Heart right ventricle (tissue), 16 donors: ENCODE measurements at regions not wholly inside any gene's neighbourhood (a gene's known extent, or its start where the extent isn't known, plus 50 kb on each side); places are given as distances from the start of the nearest gene placed in this dataset.

Experiments used
- ATAC-seq, 8 donors: fragments of 200-7000 bp; cut with Tn5 transposase; one replicate each; pipeline ENCODE4 v1.9.1; 2020; ENCODE audit warnings: mild to moderate bottlenecking in 8 of 8, moderate library complexity in 8 of 8, moderate number of reproducible peaks in 1 of 8
- DNase-seq, 2 donors: peaks; one replicate each; pipeline ENCODE4 v3.0.0-alpha.2; 2020
- H3K27ac ChIP-seq, 10 donors: fragments of 200-600 bp; sonication (generic) in 2 of 10; one replicate each; pipeline versions ENCODE4 v1.5.0 to v1.8.0; 2020 to 2022; ENCODE audit warnings: mild to moderate bottlenecking in 3 of 10
- H3K27me3 ChIP-seq, 7 donors: fragments of 200-600 bp; one replicate each; pipeline ENCODE4 v1.8.0; 2021 to 2022; ENCODE audit warnings: mild to moderate bottlenecking in 2 of 7
- H3K36me3 ChIP-seq, 9 donors: fragments of 200-600 bp; sonication (generic) in 1 of 9; one replicate each; pipeline versions ENCODE4 v1.5.0 to v1.8.0; 2020 to 2022; ENCODE audit warnings: mild to moderate bottlenecking in 2 of 9
- H3K4me1 ChIP-seq, 9 donors: fragments of 200-600 bp; sonication (generic) in 1 of 9; one replicate each; pipeline versions ENCODE4 v1.5.0 to v1.8.0; 2020 to 2022; ENCODE audit warnings: mild to moderate bottlenecking in 4 of 9
- H3K4me3 ChIP-seq, 10 donors: fragments of 200-600 bp; sonication (generic) in 2 of 10; one replicate each; pipeline versions ENCODE4 v1.5.0 to v1.8.0; 2020 to 2022; ENCODE audit warnings: mild to moderate bottlenecking in 7 of 10, moderate library complexity in 2 of 10
- H3K9me3 ChIP-seq, 11 donors: fragments of 200-600 bp in 10 of 11; sonication (generic) in 2 of 11; one replicate each; pipeline versions ENCODE4 v1.5.0 to v1.8.0; 2013 to 2022; ENCODE audit warnings: mild to moderate bottlenecking in 2 of 11, control low read depth in 1 of 11, moderate library complexity in 1 of 11
- CTCF ChIP-seq, 9 donors: fragments of 200-600 bp; sonication (generic) in 2 of 9; IDR thresholded peaks; one replicate each; pipeline versions ENCODE4 v1.5.0 to v1.8.0; 2021 to 2022; ENCODE audit warnings: antibody characterized with exemption in 9 of 9, mild to moderate bottlenecking in 5 of 9, moderate library complexity in 1 of 9
- WGBS, 2 donors: extraction: QIAGEN DNeasy Blood & Tissue Kit; methylation state at CpG; one replicate each; pipeline ENCODE4 v1.1.7; 2013; ENCODE audit warnings: inconsistent platforms in 1 of 2; 5-methylcytosine and 5-hydroxymethylcytosine counted together
- intact Hi-C, 10 donors: fragments of 100-400 bp; cut with DNase I; formaldehyde crosslinking; loops; one replicate each; pipeline versions ENCODE4 v1.11.1 to v1.14.2; 2022
- donor health status: Arrhythmogenic right ventricular cardiomyopathy.
- donor health status: ischemic (EF 13 %, LVEDD 7.1; RV severe dilation, severe dysfunction).
- donor health status: healthy with polysubstance abuse.
- donor health status: DM: no; HTN: yes; CAD: no.
- donor health status: DM: no; HTN: no; CAD: no.
- donor health status: ischemic (EF 25% LVEDD 6.9; RV normal size, moderate dysfunction).
- donor health status: ischemic (EF 25% LVEDD 5.7; RV mildly dilated, moderate dysfunction).
- donor health status: healthy.
- donor health status: DM: yes; HTN: yes; CAD: no.
- donor health status: Ischemic cardiomyopathy.
- donor health status: ischemic (EF 35%, LVEDD 5.7; RV mildly dilated, moderate dysfunction).
- donor health status: nonischemic (EF 11% LVEDD 7.7; RV severe dilation, severe dysfunction).
- donor health status: DM: yes; HTN: yes; CAD: no.
- donor health status: PGD.
- donor health status: ischemic (EF 29% LVEDD 5.4; RV normal size, mild dysfunction).
- donor health status: nonischemic (EF 23%, LVEDD 6.1; RV moderate dilation, normal function).

DNA sequence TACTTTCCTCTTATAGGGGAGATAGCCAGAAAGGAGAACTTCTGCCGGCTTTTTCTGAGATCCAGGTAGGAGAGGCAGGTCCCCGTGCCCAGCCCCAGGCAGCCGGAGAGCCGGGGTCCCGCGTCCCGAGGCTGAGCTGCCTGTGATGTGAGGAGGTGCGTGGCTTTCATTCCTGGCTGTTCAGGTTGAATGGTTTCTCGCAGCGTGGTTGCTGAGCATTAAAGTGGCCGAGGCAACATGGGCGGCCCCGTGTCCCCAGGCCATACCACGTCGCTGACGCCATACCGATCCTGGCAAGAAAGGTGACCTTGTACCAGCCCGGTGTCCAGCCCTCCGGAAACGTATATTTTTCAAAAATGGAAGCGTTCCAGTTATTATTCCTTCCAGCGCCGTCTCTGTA, 116.7 kb upstream of the MYL2 start:
- Histone ChIP-seq H3K27me3 (peaks cover 5 to 78% (median 63%) of the 10 kb centered on the region in 7 donors), H3K9me3 (no peaks in the 10 kb centered on the region), H3K27ac (no peak overlapping the region), H3K36me3 (no peaks in the 10 kb centered on the region), H3K4me3 (peak overlapping the region in 1 of 10 donors; percentile 15), H3K4me1 (peaks cover 0 to 22% (median 7%) of the 10 kb centered on the region in 9 donors)
- 40 to 50% methylated on average over 23 of the region's 23 CpGs for WGBS, 2 donors
- ATAC-seq (no peak), DNase-seq (no peak)
- TF ChIP-seq CTCF (IDR thresholded peaks at IDR 0.05): no peak
- intact Hi-C loops: no loop called here

GRCh38 chr12:111035578-111036301, 115.4 kb upstream of the MYL2 start:
- no peak for ATAC-seq
- peaks cover 5 to 91% (median 76%) of the 10 kb centered on the region in 7 donors for H3K27me3 ChIP-seq
- WGBS, 2 donors: 1% methylated on average over 36 of the region's 36 CpGs

GRCh38 chr12:111034886-111035577, 114.7 kb upstream of the MYL2 start:
- intact Hi-C loops: no loop called here
- Histone ChIP-seq H3K36me3 (no peaks in the 10 kb centered on the region), H3K4me1 (peaks cover 0 to 22% (median 7%) of the 10 kb centered on the region in 9 donors), H3K27me3 (peaks cover 9 to 97% (median 84%) of the 10 kb centered on the region in 7 donors), H3K9me3 (no peaks in the 10 kb centered on the region), H3K27ac (no peak overlapping the region), H3K4me3 (peak overlapping the region in 5 of 10 donors; percentile 30 to 41 (median 39))
- no peak for ATAC-seq
- no peak for DNase-seq
- 1% methylated on average over 50 of the region's 50 CpGs for WGBS, 2 donors
- TF ChIP-seq CTCF (IDR thresholded peaks at IDR 0.05): no peak

More at GRCh38 chr12:111035578-111036301, 115.4 kb upstream of the MYL2 start:
- Histone ChIP-seq H3K4me1 (peaks cover 0 to 22% (median 7%) of the 10 kb centered on the region in 9 donors), H3K9me3 (no peaks in the 10 kb centered on the region), H3K27ac (no peak overlapping the region), H3K36me3 (no peaks in the 10 kb centered on the region), H3K4me3 (peak overlapping the region in 3 of 10 donors; percentile 30 to 41 (median 40))
- intact Hi-C loops: no loop called here
- no peak for TF ChIP-seq CTCF (IDR thresholded peaks at IDR 0.05)
- DNase-seq: no peak

GRCh38 chr12:111034083-111034885, 113.9 kb upstream of the MYL2 start, which contains the start of gene CUX2:
CUX2 (plus strand) TSS chr12:111034165.
- 0 to 1% methylated on average over 82 to 100 of the region's 100 CpGs for WGBS, 2 donors
- Histone ChIP-seq H3K4me1 (peaks cover 0 to 22% (median 7%) of the 10 kb centered on the region in 9 donors), H3K27ac (no peak within 1 kb of the TSS), H3K9me3 (no peaks in the 10 kb centered on the region), H3K4me3 (peak within 1 kb of the TSS in 9 of 10 donors; percentile 19 to 41 (median 37)), H3K27me3 (peaks cover 9 to 97% (median 91%) of the 10 kb centered on the region in 7 donors), H3K36me3 (no peaks in the 10 kb centered on the region)
- DNase-seq (no peak), ATAC-seq (no peak)
- intact Hi-C loops: no loop called here
- TF ChIP-seq CTCF (IDR thresholded peaks at IDR 0.05): no peak
